GM23338 (cell line): ENCODE measurements at regions not wholly inside any gene's neighbourhood (a gene's known extent, or its start where the extent isn't known, plus 50 kb on each side); places are given as distances from the start of the nearest gene placed in this dataset.

ENCODE experiments used
- EZH2 ChIP-seq: fragments of 200-600 bp; sonication (generic); IDR thresholded peaks from one replicate; pipeline ENCODE4 v1.8.0; 2017; ENCODE audit warnings: antibody characterized with exemption, mild to moderate bottlenecking, low read depth; ENCODE audit not compliant: unreplicated experiment
- EZH2phosphoT487 ChIP-seq: fragments of 200-600 bp; sonication (generic); IDR thresholded peaks from one replicate; pipeline ENCODE4 v1.8.1; 2018; ENCODE audit warnings: antibody characterized with exemption; ENCODE audit not compliant: unreplicated experiment
- JUNB ChIP-seq: IDR thresholded peaks from one replicate; pipeline ENCODE4 v1.6.1; 2016; ENCODE audit warnings: antibody characterized with exemption; ENCODE audit not compliant: unreplicated experiment
- POLR2AphosphoS5 ChIP-seq: IDR thresholded peaks from 2 replicates; pipeline ENCODE4 v1.6.1; 2016; ENCODE audit warnings: antibody characterized with exemption, low read depth
- STAT1 ChIP-seq: IDR thresholded peaks from one replicate; pipeline ENCODE4 v1.6.1; 2016; ENCODE audit warnings: antibody characterized with exemption; ENCODE audit not compliant: unreplicated experiment
- ZNF114 ChIP-seq: fragments of 250-450 bp; sonication (Bioruptor Pico); IDR thresholded peaks from 2 replicates; pipeline ENCODE4 v1.5.0; 2020; ENCODE audit warnings: mild to moderate bottlenecking, moderate library complexity
- TF ChIP-seq, protein P1 (sequence below), 2 experiments: fragments of 200-600 bp in 1 of 2; sonication (generic) in 1 of 2; conservative IDR thresholded peaks; 2 replicates each; pipeline versions ENCODE4 v1.5.1 to v1.6.1; 2016 to 2017; ENCODE audit warnings: antibody characterized with exemption in 2 of 2, low read depth in 2 of 2, mild to moderate bottlenecking in 2 of 2, moderate library complexity in 1 of 2

DNA sequence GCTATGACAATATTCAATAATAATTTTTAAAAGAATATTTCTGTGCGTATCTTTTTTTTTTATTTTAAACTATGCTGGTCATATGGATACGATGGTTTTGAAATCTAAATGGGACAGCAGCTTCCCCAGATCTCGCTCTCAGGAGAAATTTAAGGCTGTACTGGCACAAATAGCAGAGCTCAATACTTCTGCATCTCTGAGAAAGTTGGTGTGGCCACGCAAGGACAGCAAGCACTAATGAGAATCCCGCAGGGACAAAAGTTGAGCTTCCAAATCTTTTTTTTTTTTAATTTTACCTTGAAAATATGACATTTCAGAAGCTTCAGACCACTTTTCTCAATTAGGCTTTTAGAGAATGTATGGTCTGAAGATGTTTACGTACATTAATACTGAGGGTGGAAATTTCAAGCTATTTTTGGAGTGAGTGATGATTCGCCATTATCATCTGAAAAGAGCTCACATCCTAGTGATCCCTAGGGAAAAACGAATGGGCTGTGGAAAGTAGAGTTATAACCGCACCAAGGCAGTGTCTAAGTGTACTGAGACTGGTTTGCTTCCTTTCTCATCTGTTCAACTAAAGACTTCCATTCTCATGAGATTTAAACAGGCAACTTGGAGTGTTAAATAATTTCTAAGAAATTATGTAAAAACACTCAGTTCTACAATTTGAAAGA is 840.0 kb downstream of the C6orf118 start:
- TF ChIP-seq, protein P1, sequence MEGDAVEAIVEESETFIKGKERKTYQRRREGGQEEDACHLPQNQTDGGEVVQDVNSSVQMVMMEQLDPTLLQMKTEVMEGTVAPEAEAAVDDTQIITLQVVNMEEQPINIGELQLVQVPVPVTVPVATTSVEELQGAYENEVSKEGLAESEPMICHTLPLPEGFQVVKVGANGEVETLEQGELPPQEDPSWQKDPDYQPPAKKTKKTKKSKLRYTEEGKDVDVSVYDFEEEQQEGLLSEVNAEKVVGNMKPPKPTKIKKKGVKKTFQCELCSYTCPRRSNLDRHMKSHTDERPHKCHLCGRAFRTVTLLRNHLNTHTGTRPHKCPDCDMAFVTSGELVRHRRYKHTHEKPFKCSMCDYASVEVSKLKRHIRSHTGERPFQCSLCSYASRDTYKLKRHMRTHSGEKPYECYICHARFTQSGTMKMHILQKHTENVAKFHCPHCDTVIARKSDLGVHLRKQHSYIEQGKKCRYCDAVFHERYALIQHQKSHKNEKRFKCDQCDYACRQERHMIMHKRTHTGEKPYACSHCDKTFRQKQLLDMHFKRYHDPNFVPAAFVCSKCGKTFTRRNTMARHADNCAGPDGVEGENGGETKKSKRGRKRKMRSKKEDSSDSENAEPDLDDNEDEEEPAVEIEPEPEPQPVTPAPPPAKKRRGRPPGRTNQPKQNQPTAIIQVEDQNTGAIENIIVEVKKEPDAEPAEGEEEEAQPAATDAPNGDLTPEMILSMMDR (conservative IDR thresholded peaks at IDR 0.05; ENCODE audit: low read depth in 2 of 2), result no peak
- TF ChIP-seq STAT1 (no peak), EZH2 (no peak), EZH2phosphoT487 (no peak), POLR2AphosphoS5 (no peak), ZNF114 (CRISPR knock-in tag) (no peak), JUNB (no peak)
